Superior temporal gyrus (tissue), 1 donor: ENCODE measurements at regions not wholly inside any gene's neighbourhood (a gene's known extent, or its start where the extent isn't known, plus 50 kb on each side); places are given as distances from the start of the nearest gene placed in this dataset.

Experiments
- DNase-seq: peaks from one replicate; pipeline ENCODE4 v3.0.0-alpha.2; 2016; ENCODE audit errors: extremely low spot score

GRCh38 chr18:22330508-22330907, 87.2 kb downstream of the CTAGE1 start:
- no peak for DNase-seq

- no peak for DNase-seq
Observed at GRCh38 chr18:22325396-22325795, 92.3 kb downstream of the CTAGE1 start.

GRCh38 chr18:22324191-22325131, 93.3 kb downstream of the CTAGE1 start:
- DNase-seq = no peak

GRCh38 chr18:22322243-22322691, 95.4 kb downstream of the CTAGE1 start:
- no peak for DNase-seq

- DNase-seq = no peak
Observed at GRCh38 chr18:22320771-22321170, 96.9 kb downstream of the CTAGE1 start.

GRCh38 chr18:22320155-22320554, 97.6 kb downstream of the CTAGE1 start:
- no peak for DNase-seq

GRCh38 chr18:22318745-22319407, 98.8 kb downstream of the CTAGE1 start:
- DNase-seq = no peak

- no peak for DNase-seq
Observed at GRCh38 chr18:22314420-22314819, 103.3 kb downstream of the CTAGE1 start.

GRCh38 chr18:22314001-22314400, 103.7 kb downstream of the CTAGE1 start:
- DNase-seq = no peak

- DNase-seq = no peak
Observed at GRCh38 chr18:22311301-22311700, 106.4 kb downstream of the CTAGE1 start.

GRCh38 chr18:22309191-22309590, 108.5 kb downstream of the CTAGE1 start:
- no peak for DNase-seq

GRCh38 chr18:22307528-22307927, 110.2 kb downstream of the CTAGE1 start:
- no peak for DNase-seq

- DNase-seq = no peak
Observed at GRCh38 chr18:22303927-22304326, 113.8 kb downstream of the CTAGE1 start.

- DNase-seq = no peak
Observed at GRCh38 chr18:22302144-22302543, 115.6 kb downstream of the CTAGE1 start.

- DNase-seq = no peak
Observed at GRCh38 chr18:22300665-22301636, 116.8 kb downstream of the CTAGE1 start.

- no peak for DNase-seq
Observed at GRCh38 chr18:22297008-22297407, 120.7 kb downstream of the CTAGE1 start.

GRCh38 chr18:22296304-22296703, 121.4 kb downstream of the CTAGE1 start:
- DNase-seq = no peak

- no peak for DNase-seq
Observed at GRCh38 chr18:22293417-22293816, 124.0 kb downstream of the GATA6 start.

- DNase-seq = no peak
Observed at GRCh38 chr18:22290004-22290403, 120.6 kb downstream of the GATA6 start.

GRCh38 chr18:22286585-22286984, 117.2 kb downstream of the GATA6 start:
- DNase-seq = no peak

- DNase-seq = no peak
Observed at GRCh38 chr18:22285361-22286140, 116.2 kb downstream of the GATA6 start.
